ENCODE measurements at regions not wholly inside any gene's neighbourhood (a gene's known extent, or its start where the extent isn't known, plus 50 kb on each side); places are given as distances from the start of the nearest gene placed in this dataset.

DNA sequence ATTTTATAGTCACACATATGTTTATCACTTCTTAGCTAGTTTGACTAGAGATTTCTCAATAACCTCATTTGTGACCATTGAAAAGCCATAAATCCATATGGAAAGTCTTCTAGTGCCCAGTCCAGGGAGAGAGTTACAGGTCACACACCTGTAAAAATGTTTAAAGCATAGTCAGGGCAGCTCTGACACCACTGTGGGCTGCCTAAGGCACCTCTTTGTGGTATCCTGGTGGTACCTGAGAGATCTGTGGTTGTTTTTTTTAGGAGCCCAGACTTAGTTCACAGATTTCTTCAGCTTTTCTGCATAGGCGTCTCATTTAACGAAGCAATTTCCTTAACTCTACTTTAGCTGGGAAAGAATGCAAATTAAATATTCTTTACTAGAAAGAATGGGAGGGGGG is 186.6 kb downstream of the CENPW start:
- no peaks in the 10 kb centered on the region for H3K9me3 ChIP-seq
- H3K9ac ChIP-seq = no peak overlapping the region
- TF ChIP-seq Cebpa-rat (IDR thresholded peaks at IDR 0.05) = no peak
- H3K4me3 ChIP-seq = no peak overlapping the region
- no peak overlapping the region for H3K27ac ChIP-seq
- H3K4me1 ChIP-seq = no peaks in the 10 kb centered on the region
- no peaks in the 10 kb centered on the region for H4K20me1 ChIP-seq
- H3K27me3 ChIP-seq = no peaks in the 10 kb centered on the region
- H3K36me3 ChIP-seq = no peaks in the 10 kb centered on the region
- no peak overlapping the region for H3K4me2 ChIP-seq

DNA sequence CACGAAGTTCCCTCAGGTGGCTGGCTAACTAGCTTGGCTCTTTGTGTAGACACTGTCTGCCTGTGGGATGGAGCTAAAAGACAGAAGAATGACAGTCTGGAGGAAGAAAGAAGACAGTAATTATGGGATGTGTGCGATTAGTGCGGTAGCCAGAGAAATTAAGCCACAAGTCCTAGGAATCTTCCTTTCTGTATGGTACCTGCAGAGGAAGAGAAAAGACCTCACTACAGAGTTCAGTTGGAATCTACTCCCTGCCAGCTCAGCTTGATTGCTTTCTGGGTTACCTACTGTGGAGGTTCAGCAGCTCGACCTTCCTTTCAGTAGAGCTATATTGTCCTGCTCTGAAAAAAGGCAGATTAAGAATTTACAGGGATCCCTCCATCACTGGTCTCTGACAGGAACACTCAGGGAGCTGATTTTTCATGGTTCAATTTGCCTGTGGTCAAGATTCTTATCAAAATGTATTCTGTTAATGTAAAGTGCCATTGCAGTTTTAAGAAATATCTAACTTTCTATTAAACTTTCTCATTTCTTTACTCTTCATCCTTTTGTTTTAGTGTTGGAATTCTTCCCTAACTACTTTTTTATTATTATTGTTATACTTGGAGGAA is 187.2 kb downstream of the CENPW start:
- Histone ChIP-seq H4K20me1 (no peaks in the 10 kb centered on the region), H3K9ac (no peak overlapping the region), H3K27ac (no peak overlapping the region), H3K4me2 (no peak overlapping the region), H3K9me3 (no peaks in the 10 kb centered on the region), H3K4me3 (no peak overlapping the region), H3K27me3 (no peaks in the 10 kb centered on the region), H3K4me1 (no peaks in the 10 kb centered on the region), H3K36me3 (no peaks in the 10 kb centered on the region)
- TF ChIP-seq Cebpa-rat (IDR thresholded peaks at IDR 0.05) = no peak

DNA sequence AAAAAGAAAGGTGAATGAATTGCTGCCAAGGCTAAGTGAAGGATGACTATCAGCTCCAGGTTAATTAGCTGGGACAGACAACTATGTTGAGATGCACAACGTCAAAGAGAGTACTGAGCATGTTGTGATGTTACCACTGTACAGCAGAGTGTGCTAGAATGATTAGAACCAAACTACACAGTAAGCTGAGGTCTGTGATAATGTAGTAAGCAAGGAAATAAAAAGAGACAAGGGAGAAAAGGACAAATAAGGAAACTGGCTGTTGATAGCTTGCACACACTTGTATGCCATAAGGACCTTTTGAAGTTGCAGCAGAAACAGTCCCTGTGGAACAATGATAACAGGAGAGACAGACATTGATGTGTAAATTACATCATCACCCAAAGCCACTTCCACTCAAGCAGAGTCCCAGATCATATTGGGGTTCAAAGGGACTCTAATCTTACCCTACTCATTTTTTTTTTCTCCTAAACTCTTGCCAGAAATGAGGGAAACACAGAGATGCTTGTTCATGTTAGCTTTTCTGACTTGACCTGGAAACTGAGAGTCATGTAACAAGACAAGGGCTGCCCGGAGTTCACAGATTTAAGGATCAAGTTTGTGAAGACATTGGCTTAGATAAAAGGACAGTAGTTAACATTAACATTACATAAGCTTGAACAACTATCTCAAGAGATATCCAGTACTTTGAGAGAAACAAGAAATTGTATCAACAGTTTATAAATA is 189.9 kb downstream of the CENPW start:
- no peaks in the 10 kb centered on the region for H4K20me1 ChIP-seq
- H3K36me3 ChIP-seq = no peaks in the 10 kb centered on the region
- TF ChIP-seq Cebpa-rat (IDR thresholded peaks at IDR 0.05) = no peak
- H3K4me2 ChIP-seq = no peak overlapping the region
- H3K27me3 ChIP-seq = no peaks in the 10 kb centered on the region
- no peaks in the 10 kb centered on the region for H3K4me1 ChIP-seq
- H3K9ac ChIP-seq = no peak overlapping the region
- H3K9me3 ChIP-seq = no peaks in the 10 kb centered on the region
- H3K27ac ChIP-seq = no peak overlapping the region
- no peak overlapping the region for H3K4me3 ChIP-seq

DNA sequence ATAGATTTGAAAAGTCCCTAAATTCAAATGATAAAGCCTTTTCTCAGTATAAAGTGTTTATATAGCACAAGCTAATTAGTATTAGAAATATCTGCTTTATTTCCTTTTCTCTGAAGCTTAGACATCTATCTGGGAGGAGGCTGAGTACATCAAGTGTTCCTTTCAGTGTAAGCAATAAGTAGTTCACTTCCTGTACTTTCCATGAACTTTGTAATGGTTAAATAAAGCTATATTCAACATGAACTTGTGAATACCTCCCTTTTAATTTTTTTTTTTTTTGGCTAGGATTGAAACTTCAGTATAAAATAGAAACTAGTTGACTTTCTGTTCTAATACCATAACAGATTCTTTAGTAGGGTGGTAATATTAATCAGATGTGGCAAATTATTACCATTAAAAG is 190.9 kb downstream of the CENPW start:
- no peak for TF ChIP-seq Cebpa-rat (IDR thresholded peaks at IDR 0.05)
- Histone ChIP-seq H3K36me3 (no peaks in the 10 kb centered on the region), H4K20me1 (no peaks in the 10 kb centered on the region), H3K27ac (no peak overlapping the region), H3K4me1 (no peaks in the 10 kb centered on the region), H3K4me2 (no peak overlapping the region), H3K27me3 (no peaks in the 10 kb centered on the region), H3K9ac (no peak overlapping the region), H3K9me3 (no peaks in the 10 kb centered on the region), H3K4me3 (no peak overlapping the region)

DNA sequence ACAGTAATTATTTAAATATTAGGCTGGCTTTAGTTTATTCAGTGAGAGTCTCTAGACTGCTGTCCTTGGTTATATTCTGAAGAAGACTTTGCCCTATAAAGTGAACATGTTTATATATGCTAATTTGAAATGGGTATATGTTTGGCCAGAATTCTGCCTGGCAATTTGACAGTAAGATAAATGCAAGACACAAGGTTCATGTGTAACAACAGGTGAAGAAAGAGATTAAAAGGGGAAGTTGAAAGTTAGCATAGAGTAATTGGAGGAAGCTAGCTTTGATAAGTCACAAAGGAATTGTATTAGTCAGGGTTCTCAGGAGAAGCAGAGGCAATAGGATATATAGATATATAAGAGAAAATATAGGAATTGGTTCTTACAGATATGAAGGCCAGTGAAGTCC is 191.4 kb downstream of the CENPW start:
- no peak for TF ChIP-seq Cebpa-rat (IDR thresholded peaks at IDR 0.05)
- Histone ChIP-seq H3K9me3 (no peaks in the 10 kb centered on the region), H3K4me1 (no peaks in the 10 kb centered on the region), H3K4me3 (no peak overlapping the region), H4K20me1 (no peaks in the 10 kb centered on the region), H3K9ac (no peak overlapping the region), H3K27ac (no peak overlapping the region), H3K4me2 (no peak overlapping the region), H3K36me3 (no peaks in the 10 kb centered on the region), H3K27me3 (no peaks in the 10 kb centered on the region)

DNA sequence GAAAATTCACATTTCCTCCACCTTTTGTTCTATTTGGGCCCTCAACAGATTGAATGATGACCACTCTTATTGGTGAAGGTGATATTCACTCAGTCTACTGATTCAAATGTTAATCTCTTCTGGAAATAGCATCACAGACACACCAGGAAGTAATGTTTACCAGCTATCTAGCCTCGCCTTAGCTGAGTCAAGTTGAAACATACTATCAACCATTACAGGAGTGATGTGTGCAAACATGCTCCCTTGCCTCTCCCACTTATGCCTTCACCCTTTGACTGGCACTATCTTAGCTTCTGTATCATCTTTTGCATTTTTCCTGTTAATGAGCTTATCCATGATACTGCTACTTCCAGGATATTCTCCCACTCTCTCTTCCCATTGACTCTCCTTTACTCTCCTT is 191.9 kb downstream of the CENPW start:
- no peak overlapping the region for H3K9ac ChIP-seq
- no peak overlapping the region for H3K27ac ChIP-seq
- no peaks in the 10 kb centered on the region for H4K20me1 ChIP-seq
- H3K9me3 ChIP-seq = no peaks in the 10 kb centered on the region
- H3K4me1 ChIP-seq = no peaks in the 10 kb centered on the region
- no peak for TF ChIP-seq Cebpa-rat (IDR thresholded peaks at IDR 0.05)
- H3K4me2 ChIP-seq = no peak overlapping the region
- H3K27me3 ChIP-seq = no peaks in the 10 kb centered on the region
- no peaks in the 10 kb centered on the region for H3K36me3 ChIP-seq
- no peak overlapping the region for H3K4me3 ChIP-seq

DNA sequence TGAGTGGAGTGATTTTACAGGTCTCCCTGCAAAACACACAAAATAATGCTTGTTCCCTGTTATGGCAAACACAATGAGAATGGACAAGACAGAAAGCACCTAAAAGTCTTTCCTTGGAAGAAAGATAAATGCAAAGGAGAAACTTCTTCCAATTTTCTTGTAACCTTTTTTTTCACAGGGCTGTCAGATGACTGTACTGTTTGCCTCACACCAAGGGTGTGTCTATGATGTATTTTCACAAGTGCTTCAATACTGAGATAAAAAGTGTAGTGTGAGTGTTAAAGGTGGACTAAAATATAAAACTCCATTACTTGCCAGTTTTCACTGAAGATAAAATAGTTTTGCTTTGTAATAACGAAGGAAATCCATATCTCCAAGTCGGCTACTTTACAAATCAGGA is 194.5 kb downstream of the CENPW start:
- Histone ChIP-seq H3K9me3 (no peaks in the 10 kb centered on the region), H3K9ac (no peak overlapping the region), H3K4me1 (no peaks in the 10 kb centered on the region), H3K4me3 (no peak overlapping the region), H3K27me3 (no peaks in the 10 kb centered on the region), H4K20me1 (no peaks in the 10 kb centered on the region), H3K36me3 (no peaks in the 10 kb centered on the region), H3K27ac (no peak overlapping the region), H3K4me2 (no peak overlapping the region)
- no peak for TF ChIP-seq Cebpa-rat (IDR thresholded peaks at IDR 0.05)

DNA sequence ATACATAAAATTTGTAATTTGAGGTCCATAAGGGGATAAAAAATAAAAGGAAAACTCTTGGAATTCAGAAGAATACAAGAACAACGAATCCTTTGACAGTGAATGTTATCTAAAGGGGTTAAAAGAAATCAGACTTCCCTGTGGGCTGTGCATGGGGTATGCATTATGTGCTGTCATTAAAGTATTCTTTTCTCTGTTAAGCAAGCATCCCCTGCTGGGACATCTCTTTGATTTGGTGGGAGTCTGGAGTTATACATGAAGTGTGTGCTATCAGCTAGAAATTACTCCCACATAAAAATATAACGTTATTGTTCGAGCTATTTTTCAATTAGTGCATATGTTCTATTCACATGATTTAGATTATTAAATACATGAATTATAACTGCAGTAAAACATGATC is 195.2 kb downstream of the CENPW start:
- Histone ChIP-seq H3K27ac (no peak overlapping the region), H3K36me3 (no peaks in the 10 kb centered on the region), H3K9ac (no peak overlapping the region), H3K4me1 (no peaks in the 10 kb centered on the region), H3K4me2 (no peak overlapping the region), H3K27me3 (no peaks in the 10 kb centered on the region), H4K20me1 (no peaks in the 10 kb centered on the region), H3K4me3 (no peak overlapping the region), H3K9me3 (no peaks in the 10 kb centered on the region)
- no peak for TF ChIP-seq Cebpa-rat (IDR thresholded peaks at IDR 0.05)

DNA sequence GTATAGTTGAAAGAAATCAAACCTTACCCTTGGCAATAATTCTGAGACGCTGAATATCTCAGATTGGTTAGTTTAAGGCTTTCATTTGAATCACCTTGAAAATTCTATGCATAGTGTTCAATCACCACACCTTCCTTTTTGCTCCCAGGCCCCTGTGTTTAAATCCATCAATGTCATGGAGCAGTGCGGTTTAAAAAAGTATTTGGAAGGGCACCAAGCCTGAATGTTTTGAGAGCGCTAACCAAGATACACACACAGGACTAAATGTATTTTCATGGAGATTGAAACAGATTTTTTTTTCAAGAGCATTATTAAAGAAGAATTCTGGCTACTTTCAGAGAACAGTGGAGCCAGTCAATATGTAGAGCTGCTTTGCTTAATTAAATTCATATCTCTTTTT is 195.7 kb downstream of the CENPW start:
- Histone ChIP-seq H3K4me3 (no peak overlapping the region), H4K20me1 (no peaks in the 10 kb centered on the region), H3K9me3 (no peaks in the 10 kb centered on the region), H3K27me3 (no peaks in the 10 kb centered on the region), H3K27ac (no peak overlapping the region), H3K4me1 (no peaks in the 10 kb centered on the region), H3K4me2 (no peak overlapping the region), H3K36me3 (no peaks in the 10 kb centered on the region), H3K9ac (no peak overlapping the region)
- no peak for TF ChIP-seq Cebpa-rat (IDR thresholded peaks at IDR 0.05)

DNA sequence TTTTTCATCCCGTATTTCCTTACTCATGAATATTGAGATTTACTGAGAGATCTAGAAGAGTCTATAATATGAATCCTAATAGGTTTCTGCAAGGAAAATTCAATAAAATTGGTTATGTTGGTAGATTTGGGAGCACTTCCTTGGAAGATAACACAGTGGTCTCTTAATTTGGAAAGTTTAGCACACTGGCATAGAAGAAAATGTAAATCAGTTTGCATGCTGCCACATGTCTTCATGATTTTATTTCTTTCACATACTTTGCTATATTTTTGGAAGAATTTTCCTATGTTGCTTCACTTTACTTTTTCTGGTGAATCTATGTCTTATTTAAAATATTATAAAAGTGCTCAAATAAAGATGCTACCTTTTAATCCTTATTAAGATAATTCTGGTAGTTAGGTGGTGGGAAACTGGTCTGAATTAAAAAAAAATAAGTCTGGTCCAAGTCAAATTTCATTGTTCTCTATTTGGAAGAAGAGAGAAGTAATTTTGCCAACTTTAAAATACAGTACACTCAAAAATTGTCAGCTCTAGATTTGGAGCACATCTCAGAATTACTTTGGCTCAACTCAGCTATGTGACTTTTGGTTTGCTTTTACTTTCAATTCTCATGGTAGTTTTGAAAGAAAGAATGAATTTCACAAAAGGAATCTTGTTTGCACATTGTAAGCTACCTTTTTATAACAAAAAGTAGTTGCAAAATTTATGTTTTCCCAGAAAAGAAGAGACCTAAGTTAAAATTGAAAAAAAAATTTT is 197.3 kb downstream of the CENPW start:
- Histone ChIP-seq H3K9me3 (no peaks in the 10 kb centered on the region), H3K4me2 (no peak overlapping the region)

More for the DNA sequence above, 197.3 kb downstream of the CENPW start:
- Histone ChIP-seq H3K27me3 (no peaks in the 10 kb centered on the region), H3K36me3 (no peaks in the 10 kb centered on the region), H3K9ac (no peak overlapping the region), H3K4me3 (no peak overlapping the region), H3K4me1 (no peaks in the 10 kb centered on the region), H4K20me1 (no peaks in the 10 kb centered on the region), H3K27ac (no peak overlapping the region)
- TF ChIP-seq Cebpa-rat (IDR thresholded peaks at IDR 0.05) = no peak

Data from BLaER1 (cell line).